ENCODE measurements at regions not wholly inside any gene's neighbourhood (a gene's known extent, or its start where the extent isn't known, plus 50 kb on each side); places are given as distances from the start of the nearest gene placed in this dataset.
"Not testable (repeated sequence)": the region's sequence is repeated elsewhere in the genome, so short reads cannot be mapped to it uniquely, and the experiment has no call there.

DNA sequence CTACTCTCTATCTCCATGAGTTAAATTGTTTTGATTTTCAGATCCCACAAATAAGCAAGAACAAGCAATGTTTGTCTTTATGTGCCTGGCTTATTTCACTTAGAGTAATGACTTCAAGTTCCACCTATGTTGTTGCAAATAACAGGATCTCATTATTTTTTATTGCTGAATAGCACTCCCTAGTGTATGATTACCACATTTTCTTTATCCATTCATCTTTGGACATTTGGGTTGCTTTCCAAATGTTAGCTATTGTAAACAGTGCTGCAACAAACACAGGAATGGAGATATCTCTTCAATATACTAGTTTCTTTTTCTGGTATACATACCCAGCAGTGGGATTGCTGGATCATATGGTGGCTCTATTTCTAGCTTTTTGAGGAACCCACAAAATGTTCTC lies 136.0 kb downstream of the SLITRK2 start:
- DNase-seq (ENCODE audit: low read depth): no peak
- TF ChIP-seq, protein P1, sequence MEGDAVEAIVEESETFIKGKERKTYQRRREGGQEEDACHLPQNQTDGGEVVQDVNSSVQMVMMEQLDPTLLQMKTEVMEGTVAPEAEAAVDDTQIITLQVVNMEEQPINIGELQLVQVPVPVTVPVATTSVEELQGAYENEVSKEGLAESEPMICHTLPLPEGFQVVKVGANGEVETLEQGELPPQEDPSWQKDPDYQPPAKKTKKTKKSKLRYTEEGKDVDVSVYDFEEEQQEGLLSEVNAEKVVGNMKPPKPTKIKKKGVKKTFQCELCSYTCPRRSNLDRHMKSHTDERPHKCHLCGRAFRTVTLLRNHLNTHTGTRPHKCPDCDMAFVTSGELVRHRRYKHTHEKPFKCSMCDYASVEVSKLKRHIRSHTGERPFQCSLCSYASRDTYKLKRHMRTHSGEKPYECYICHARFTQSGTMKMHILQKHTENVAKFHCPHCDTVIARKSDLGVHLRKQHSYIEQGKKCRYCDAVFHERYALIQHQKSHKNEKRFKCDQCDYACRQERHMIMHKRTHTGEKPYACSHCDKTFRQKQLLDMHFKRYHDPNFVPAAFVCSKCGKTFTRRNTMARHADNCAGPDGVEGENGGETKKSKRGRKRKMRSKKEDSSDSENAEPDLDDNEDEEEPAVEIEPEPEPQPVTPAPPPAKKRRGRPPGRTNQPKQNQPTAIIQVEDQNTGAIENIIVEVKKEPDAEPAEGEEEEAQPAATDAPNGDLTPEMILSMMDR (IDR thresholded peaks at IDR 0.05; ENCODE audit: insufficient read depth, low read depth, low read length, missing control alignments): no peak
- no peak overlapping the region for H3K4me3 ChIP-seq (ENCODE audit: low read length)

- DNase-seq (ENCODE audit: low read depth): no peak
- TF ChIP-seq, protein P1 (IDR thresholded peaks at IDR 0.05; ENCODE audit: insufficient read depth, low read depth, low read length, missing control alignments): no peak
- no peak overlapping the region for H3K4me3 ChIP-seq (ENCODE audit: low read length)
Measured at GRCh38 chrX:145990051-145990450, 172.4 kb downstream of the SLITRK2 start.

- no peak for DNase-seq (ENCODE audit: low read depth)
- H3K4me3 ChIP-seq (ENCODE audit: low read length): no peak overlapping the region
- TF ChIP-seq, protein P1 (IDR thresholded peaks at IDR 0.05; ENCODE audit: insufficient read depth, low read depth, low read length, missing control alignments): no peak
Measured at GRCh38 chrX:146006637-146007036, 189.0 kb downstream of the SLITRK2 start.

DNA sequence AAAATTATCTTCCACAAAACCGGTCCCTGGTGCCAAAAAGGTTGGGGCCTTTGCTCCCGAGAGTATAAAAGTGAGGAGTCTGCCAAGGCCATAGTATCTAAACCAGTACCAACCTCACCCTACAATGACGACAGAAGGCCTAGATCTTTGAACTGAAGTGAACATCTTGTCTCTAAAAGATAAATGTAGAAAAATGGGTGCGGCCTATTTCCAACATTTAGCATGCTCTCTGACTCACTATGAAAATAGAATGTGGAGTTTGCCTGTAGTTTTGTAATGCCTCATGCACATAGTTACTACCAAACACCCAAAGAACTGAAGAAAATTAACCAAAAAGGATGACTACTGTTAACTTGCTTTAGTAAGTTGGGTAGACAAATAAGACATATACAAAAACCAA lies 218.4 kb downstream of the SLITRK2 start:
- TF ChIP-seq, protein P1 (IDR thresholded peaks at IDR 0.05; ENCODE audit: insufficient read depth, low read depth, low read length, missing control alignments): no peak
- DNase-seq (ENCODE audit: low read depth): no peak
- H3K4me3 ChIP-seq (ENCODE audit: low read length): no peak overlapping the region

GRCh38 chrX:146041741-146042140 lies 224.1 kb downstream of the SLITRK2 start:
- TF ChIP-seq, protein P1 (IDR thresholded peaks at IDR 0.05; ENCODE audit: insufficient read depth, low read depth, low read length, missing control alignments): no peak
- no peak overlapping the region for H3K4me3 ChIP-seq (ENCODE audit: low read length)

DNA sequence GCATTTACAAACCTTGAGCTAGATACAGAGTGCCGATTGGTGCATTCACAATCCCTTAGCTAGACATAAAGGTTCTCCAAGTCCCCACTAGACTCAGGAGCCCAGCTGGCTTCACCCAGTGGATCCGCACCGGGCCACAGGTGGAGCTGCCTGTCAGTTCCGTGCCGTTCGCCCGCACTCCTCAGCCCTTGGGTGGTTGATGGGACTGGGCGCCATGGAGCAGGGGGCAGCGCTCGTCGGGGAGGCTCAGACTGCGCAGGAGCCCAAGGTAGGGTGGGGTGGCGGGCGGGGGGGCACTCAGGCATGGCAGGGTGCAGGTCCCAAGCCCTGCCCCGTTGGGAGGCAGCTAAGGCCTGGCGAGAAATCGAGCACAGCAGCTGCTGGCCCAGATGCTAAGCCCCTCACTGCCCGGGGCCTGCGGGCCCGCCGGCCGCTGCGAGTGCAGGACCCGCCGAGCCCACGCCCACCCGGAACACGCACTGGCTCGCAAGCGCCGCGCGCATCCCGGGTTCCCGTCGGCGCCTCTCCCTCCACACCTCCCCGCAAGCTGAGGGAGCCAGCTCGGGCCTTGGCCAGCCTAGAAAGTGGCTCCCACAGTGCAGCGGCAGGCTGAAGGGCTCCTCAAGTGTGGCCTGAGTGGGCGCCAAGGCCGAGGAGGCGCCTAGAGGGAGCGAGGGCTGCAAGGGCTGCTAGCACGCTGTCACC lies 228.5 kb downstream of the SLITRK2 start:
- DNase-seq (ENCODE audit: low read depth); H3K4me3 ChIP-seq (ENCODE audit: low read length): not testable (repeated sequence)

More at GRCh38 chrX:146041741-146042140, 224.1 kb downstream of the SLITRK2 start:
- no peak for DNase-seq (ENCODE audit: low read depth)

- not testable (repeated sequence) for DNase-seq (ENCODE audit: low read depth); H3K4me3 ChIP-seq (ENCODE audit: low read length)
Measured at GRCh38 chrX:146049568-146049967, 231.9 kb downstream of the SLITRK2 start.

GRCh38 chrX:146054311-146054710 lies 236.7 kb downstream of the SLITRK2 start:
- TF ChIP-seq, protein P1 (IDR thresholded peaks at IDR 0.05; ENCODE audit: insufficient read depth, low read depth, low read length, missing control alignments): no peak
- H3K4me3 ChIP-seq (ENCODE audit: low read length): no peak overlapping the region
- DNase-seq (ENCODE audit: low read depth): no peak
